ENCODE measurements at regions not wholly inside any gene's neighbourhood (a gene's known extent, or its start where the extent isn't known, plus 50 kb on each side); places are given as distances from the start of the nearest gene placed in this dataset.
"Not testable (repeated sequence)": the region's sequence is repeated elsewhere in the genome, so short reads cannot be mapped to it uniquely, and the experiment has no call there.

GRCh38 chr12:67891596-67891995 is 97.7 kb upstream of the IFNG-AS1 start:
- Mint-ChIP-seq H3K9me3 (ENCODE audit: low read depth) (no peaks in the 10 kb centered on the region), H3K36me3 (ENCODE audit: low read depth) (no peaks in the 10 kb centered on the region), H3K27ac (ENCODE audit: unreplicated experiment) (no peak overlapping the region), H3K4me1 (ENCODE audit: low read depth) (peaks cover 17% of the 10 kb centered on the region), H3K27me3 (ENCODE audit: low read depth) (no peaks in the 10 kb centered on the region), H3K4me3 (ENCODE audit: unreplicated experiment) (no peak overlapping the region)
- TF ChIP-seq CTCF (IDR thresholded peaks at IDR 0.05), result no peak
- no peak for DNase-seq (ENCODE audit: low spot score)

- H3K9me3 Mint-ChIP-seq (ENCODE audit: low read depth), result no peaks in the 10 kb centered on the region
- TF ChIP-seq CTCF (IDR thresholded peaks at IDR 0.05), result no peak
- H3K4me3 Mint-ChIP-seq (ENCODE audit: unreplicated experiment), result peak overlapping the region; percentile 2
- no peaks in the 10 kb centered on the region for H3K27me3 Mint-ChIP-seq (ENCODE audit: low read depth)
- H3K27ac Mint-ChIP-seq (ENCODE audit: unreplicated experiment), result peak overlapping the region; percentile 63
- H3K36me3 Mint-ChIP-seq (ENCODE audit: low read depth), result no peaks in the 10 kb centered on the region
- peaks cover 17% of the 10 kb centered on the region for H3K4me1 Mint-ChIP-seq (ENCODE audit: low read depth)
- DNase-seq (ENCODE audit: low spot score), result no peak
Measured at GRCh38 chr12:67892259-67893021, 96.8 kb upstream of the IFNG-AS1 start.

GRCh38 chr12:67893022-67893580 is 96.1 kb upstream of the IFNG-AS1 start:
- Mint-ChIP-seq H3K4me1 (ENCODE audit: low read depth) (peaks cover 17% of the 10 kb centered on the region), H3K27me3 (ENCODE audit: low read depth) (no peaks in the 10 kb centered on the region)

GRCh38 chr12:67900418-67900817 is 88.8 kb upstream of the IFNG-AS1 start:
- H3K27ac Mint-ChIP-seq (ENCODE audit: unreplicated experiment); H3K36me3 Mint-ChIP-seq (ENCODE audit: low read depth); H3K9me3 Mint-ChIP-seq (ENCODE audit: low read depth); H3K27me3 Mint-ChIP-seq (ENCODE audit: low read depth); H3K4me1 Mint-ChIP-seq (ENCODE audit: low read depth); H3K4me3 Mint-ChIP-seq (ENCODE audit: unreplicated experiment); DNase-seq (ENCODE audit: low spot score): not testable (repeated sequence)

More at GRCh38 chr12:67893022-67893580, 96.1 kb upstream of the IFNG-AS1 start:
- H3K27ac Mint-ChIP-seq (ENCODE audit: unreplicated experiment), result peak overlapping the region; percentile 63
- H3K36me3 Mint-ChIP-seq (ENCODE audit: low read depth), result no peaks in the 10 kb centered on the region
- TF ChIP-seq CTCF (IDR thresholded peaks at IDR 0.05), result no peak
- peak overlapping the region; percentile 2 for H3K4me3 Mint-ChIP-seq (ENCODE audit: unreplicated experiment)
- DNase-seq (ENCODE audit: low spot score), result no peak
- no peaks in the 10 kb centered on the region for H3K9me3 Mint-ChIP-seq (ENCODE audit: low read depth)

- DNase-seq (ENCODE audit: low spot score), result no peak
- H3K36me3 Mint-ChIP-seq (ENCODE audit: low read depth), result no peaks in the 10 kb centered on the region
- H3K4me3 Mint-ChIP-seq (ENCODE audit: unreplicated experiment), result no peak overlapping the region
- peaks cover 36% of the 10 kb centered on the region for H3K4me1 Mint-ChIP-seq (ENCODE audit: low read depth)
- H3K9me3 Mint-ChIP-seq (ENCODE audit: low read depth), result no peaks in the 10 kb centered on the region
- peak overlapping the region; percentile 87 for H3K27ac Mint-ChIP-seq (ENCODE audit: unreplicated experiment)
- no peaks in the 10 kb centered on the region for H3K27me3 Mint-ChIP-seq (ENCODE audit: low read depth)
- no peak for TF ChIP-seq CTCF (IDR thresholded peaks at IDR 0.05)
Measured at GRCh38 chr12:67909091-67909531, 80.1 kb upstream of the IFNG-AS1 start.
